ENCODE measurements at regions not wholly inside any gene's neighbourhood (a gene's known extent, or its start where the extent isn't known, plus 50 kb on each side); places are given as distances from the start of the nearest gene placed in this dataset.

- Histone ChIP-seq H3K4me1 (replicated peaks in 1 of 4; ENCODE audit: control insufficient read depth in 3 of 4, insufficient read depth in 4 of 4, low read length in 3 of 4) (peaks cover 0 to 2% (median 0%) of the 10 kb centered on the region in 4 experiments; a peak in 1 of 7 replicates), H3K18ac (ENCODE audit: extremely low read depth, low read length) (no peak overlapping the region), H3K23ac (ENCODE audit: insufficient read length) (no peak overlapping the region), H2BK120ac (replicated peaks; ENCODE audit: low read depth, low read length) (no peak overlapping the region), H3K27me3 (replicated peaks in 1 of 4; ENCODE audit: control insufficient read depth in 3 of 4, extremely low read depth in 1 of 4, insufficient read depth in 3 of 4, low read length in 3 of 4) (no peaks in the 10 kb centered on the region), H4K20me1 (replicated peaks in 1 of 2; ENCODE audit: control insufficient read depth in 1 of 2, insufficient read depth in 2 of 2, low read length in 2 of 2) (no peaks in the 10 kb centered on the region), H2BK15ac (ENCODE audit: low read length) (no peak overlapping the region), H3K9ac (replicated peaks in 1 of 4; ENCODE audit: extremely low read depth in 1 of 4, low read depth in 3 of 4, low read length in 3 of 4) (no peak overlapping the region; a peak in 2 of 7 replicates), H3K23me2 (ENCODE audit: low read depth, low read length) (no peaks in the 10 kb centered on the region), H3K14ac (ENCODE audit: insufficient read length) (no peak overlapping the region), H3K9me3 (ENCODE audit: insufficient read depth in 2 of 2, low read depth in 1 of 2, low read length in 1 of 2) (no peaks in the 10 kb centered on the region), H2AFZ (ENCODE audit: low read length) (peak overlapping the region; percentile 83), H3K56ac (replicated peaks; ENCODE audit: insufficient read length, low read depth, low read length) (no peak overlapping the region), H3K4me3 (ENCODE audit: extremely low read depth in 1 of 4, insufficient read depth in 2 of 4, low read depth in 3 of 4, low read length in 4 of 4) (no peak overlapping the region), H2BK20ac (ENCODE audit: low read length) (no peak overlapping the region), H3K36me3 (ENCODE audit: control insufficient read depth in 2 of 4, insufficient read depth in 4 of 4, low read length in 3 of 4) (no peaks in the 10 kb centered on the region), H2AK5ac (ENCODE audit: low read depth, low read length) (no peak overlapping the region), H3K4ac (replicated peaks; ENCODE audit: insufficient read length, low read depth, low read length) (no peak overlapping the region), H3K79me1 (ENCODE audit: low read depth, low read length) (no peaks in the 10 kb centered on the region), H4K5ac (ENCODE audit: insufficient read length, low read depth, low read length) (no peak overlapping the region), H4K8ac (ENCODE audit: extremely low read depth, insufficient read depth, low read length) (no peak overlapping the region), H3K79me2 (ENCODE audit: control insufficient read depth in 1 of 2, insufficient read depth in 2 of 2, low read length in 2 of 2) (no peaks in the 10 kb centered on the region), H4K91ac (replicated peaks; ENCODE audit: insufficient read length, low read length) (no peak overlapping the region), H2BK12ac (ENCODE audit: low read depth, low read length) (no peak overlapping the region), H3K4me2 (ENCODE audit: insufficient read depth in 1 of 2, low read depth in 2 of 2, low read length in 2 of 2) (no peak overlapping the region), H2BK5ac (ENCODE audit: low read depth, low read length) (no peak overlapping the region), H3K27ac (ENCODE audit: low read depth, low read length) (no peak overlapping the region)
- WGBS, 2 experiments (ENCODE audit: extremely low coverage in 1 of 2, insufficient coverage in 1 of 2, insufficient read length in 1 of 2, insufficient replicate concordance in 2 of 2, low coverage in 1 of 2, low lambda C conversion rate in 2 of 2, missing lambda C conversion rate in 1 of 2): 88% methylated on average over 6 of the region's 6 CpGs; no CpG with 5 or more reads in 1 of the 2 experiments
- ChIA-PET POLR2A (ENCODE audit: partially characterized antibody) (no interaction called here), CTCF (ENCODE audit: partially characterized antibody) (interaction anchor here (0.9 to 1.3 kb wide), 6 partner anchors 14 to 240 kb away, joined by 3 to 8 read pairs (median 4); no protein-coding TSS in a partner anchor)
- DNase-seq (ENCODE audit: low read depth in 1 of 2, low spot score in 2 of 2): peak; percentile 2 to 58
- FAIRE-seq: no peak
- TF ChIP-seq, protein P1, sequence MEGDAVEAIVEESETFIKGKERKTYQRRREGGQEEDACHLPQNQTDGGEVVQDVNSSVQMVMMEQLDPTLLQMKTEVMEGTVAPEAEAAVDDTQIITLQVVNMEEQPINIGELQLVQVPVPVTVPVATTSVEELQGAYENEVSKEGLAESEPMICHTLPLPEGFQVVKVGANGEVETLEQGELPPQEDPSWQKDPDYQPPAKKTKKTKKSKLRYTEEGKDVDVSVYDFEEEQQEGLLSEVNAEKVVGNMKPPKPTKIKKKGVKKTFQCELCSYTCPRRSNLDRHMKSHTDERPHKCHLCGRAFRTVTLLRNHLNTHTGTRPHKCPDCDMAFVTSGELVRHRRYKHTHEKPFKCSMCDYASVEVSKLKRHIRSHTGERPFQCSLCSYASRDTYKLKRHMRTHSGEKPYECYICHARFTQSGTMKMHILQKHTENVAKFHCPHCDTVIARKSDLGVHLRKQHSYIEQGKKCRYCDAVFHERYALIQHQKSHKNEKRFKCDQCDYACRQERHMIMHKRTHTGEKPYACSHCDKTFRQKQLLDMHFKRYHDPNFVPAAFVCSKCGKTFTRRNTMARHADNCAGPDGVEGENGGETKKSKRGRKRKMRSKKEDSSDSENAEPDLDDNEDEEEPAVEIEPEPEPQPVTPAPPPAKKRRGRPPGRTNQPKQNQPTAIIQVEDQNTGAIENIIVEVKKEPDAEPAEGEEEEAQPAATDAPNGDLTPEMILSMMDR (IDR thresholded peaks at IDR 0.05; ENCODE audit: control extremely low read depth in 1 of 3, insufficient read depth in 1 of 3, low read depth in 1 of 3, low read length in 3 of 3): peak; percentile 3 to 54 (median 32); a peak in 3 of 4 replicates
- TF ChIP-seq HDAC6 (IDR thresholded peaks at IDR 0.05; ENCODE audit: low read depth, low read length) (no peak), EP300 (IDR thresholded peaks at IDR 0.05; ENCODE audit: borderline replicate concordance in 1 of 2, low read depth in 2 of 2, low read length in 2 of 2) (peak in 1 of 2 experiments; percentile 11; a peak in 1 of 3 replicates)
Measured at GRCh38 chr5:57037355-57037754, 85.4 kb upstream of the MIER3 start.
